ENCODE measurements at regions not wholly inside any gene's neighbourhood (a gene's known extent, or its start where the extent isn't known, plus 50 kb on each side); places are given as distances from the start of the nearest gene placed in this dataset.

- TF ChIP-seq SUZ12 (IDR thresholded peaks at IDR 0.05; ENCODE audit: low read length), result no peak
- TF ChIP-seq JUND (IDR thresholded peaks at IDR 0.05; ENCODE audit: low read length), result no peak
- TF ChIP-seq CTCF (IDR thresholded peaks at IDR 0.05; ENCODE audit: control extremely low read depth in 1 of 3, insufficient read depth in 1 of 3, low read depth in 1 of 3, low read length in 3 of 3), result no peak
- no peak for TF ChIP-seq KDM4A (IDR thresholded peaks at IDR 0.05; ENCODE audit: low read depth, low read length, severe bottlenecking)
- TF ChIP-seq SP1 (IDR thresholded peaks at IDR 0.05; ENCODE audit: low read depth, low read length), result no peak
Measured at GRCh38 chr3:197407053-197407452, 108.6 kb upstream of the DLG1 start.

All from H1 (cell line).